Brain pericyte (primary cell): ENCODE measurements at regions not wholly inside any gene's neighbourhood (a gene's known extent, or its start where the extent isn't known, plus 50 kb on each side); places are given as distances from the start of the nearest gene placed in this dataset.
"Not testable (repeated sequence)": the region's sequence is repeated elsewhere in the genome, so short reads cannot be mapped to it uniquely, and the experiment has no call there.

ENCODE experiments used
- DNase-seq: peaks from one replicate; pipeline ENCODE4 v3.0.0-alpha.2; 2012; ENCODE audit warnings: low read depth, low spot score

GRCh38 chr5:28344836-28345433 lies 1306.5 kb upstream of the CDH9 start:
- DNase-seq: no peak

- DNase-seq: no peak
Measured at GRCh38 chr5:28329176-28329575, 1290.8 kb upstream of the CDH9 start.

- DNase-seq: no peak
Measured at GRCh38 chr5:28328681-28329080, 1290.3 kb upstream of the CDH9 start.

GRCh38 chr5:28324174-28324573 lies 1285.8 kb upstream of the CDH9 start:
- no peak for DNase-seq

GRCh38 chr5:28313953-28314352 lies 1275.6 kb upstream of the CDH9 start:
- DNase-seq: no peak

GRCh38 chr5:28313321-28313951 lies 1275.0 kb upstream of the CDH9 start:
- DNase-seq: no peak

GRCh38 chr5:28310696-28311095 lies 1272.3 kb upstream of the CDH9 start:
- DNase-seq: no peak

GRCh38 chr5:28305891-28306290 lies 1267.5 kb upstream of the CDH9 start:
- DNase-seq: no peak

- DNase-seq: peak; percentile 31
Measured at GRCh38 chr5:28301712-28302111, 1263.3 kb upstream of the CDH9 start.

- no peak for DNase-seq
Measured at GRCh38 chr5:28296254-28297013, 1258.0 kb upstream of the CDH9 start.

GRCh38 chr5:28287021-28287420 lies 1248.6 kb upstream of the CDH9 start:
- not testable (repeated sequence) for DNase-seq

GRCh38 chr5:28286566-28286965 lies 1248.2 kb upstream of the CDH9 start:
- no peak for DNase-seq

GRCh38 chr5:28284788-28285187 lies 1246.4 kb upstream of the CDH9 start:
- DNase-seq: no peak

- DNase-seq: no peak
Measured at GRCh38 chr5:28281351-28281750, 1243.0 kb upstream of the CDH9 start.

- no peak for DNase-seq
Measured at GRCh38 chr5:28275931-28276330, 1237.5 kb upstream of the CDH9 start.

GRCh38 chr5:28269978-28270377 lies 1231.6 kb upstream of the CDH9 start:
- no peak for DNase-seq

GRCh38 chr5:28265877-28266276 lies 1227.5 kb upstream of the CDH9 start:
- no peak for DNase-seq

GRCh38 chr5:28254846-28255245 lies 1216.5 kb upstream of the CDH9 start:
- peak; percentile 17 for DNase-seq

GRCh38 chr5:28253431-28253830 lies 1215.0 kb upstream of the CDH9 start:
- no peak for DNase-seq

GRCh38 chr5:28249771-28250415 lies 1211.5 kb upstream of the CDH9 start:
- DNase-seq: no peak

GRCh38 chr5:28234356-28234968 lies 1196.1 kb upstream of the CDH9 start:
- no peak for DNase-seq

GRCh38 chr5:28226407-28226806 lies 1188.0 kb upstream of the CDH9 start:
- DNase-seq: peak; percentile 29
